IMR-90 (cell line): ENCODE measurements at regions not wholly inside any gene's neighbourhood (a gene's known extent, or its start where the extent isn't known, plus 50 kb on each side); places are given as distances from the start of the nearest gene placed in this dataset.

ENCODE experiments used
- ATAC-seq: fragments of 200-7000 bp; cut with Tn5 transposase; 2 replicates; pipeline ENCODE4 v1.9.1; 2020; ENCODE audit warnings: low read depth, mild to moderate bottlenecking, moderate library complexity
- BruUV-seq: library from RNA; stranded (reverse); fragments of 400-500 nt; replicated peaks from 2 replicates; lab custom pipeline; 2021; lab: Mats Ljungman, UMichigan
- CTCF ChIA-PET: fragments of 300-600 bp; formaldehyde crosslinking; extraction: SDS; loops from one replicate; lab custom pipeline; 2021; ENCODE audit warnings: antibody characterized with exemption; lab: Yijun Ruan, JAX
- POLR2A ChIA-PET: fragments of 300-600 bp; sonication (Branson Sonifier 250); formaldehyde crosslinking; loops from one replicate; lab custom pipeline; 2022; ENCODE audit warnings: antibody characterized with exemption; ENCODE audit not compliant: unreplicated experiment; lab: Charles Lee
- DNase-seq: peaks from one replicate; pipeline ENCODE4 v3.0.0; 2013
- H2AFZ ChIP-seq: replicated peaks from 2 replicates; pipeline ENCODE3; 2013; ENCODE audit warnings: low read length, mild to moderate bottlenecking; ENCODE audit not compliant: poor library complexity
- H2AK5ac ChIP-seq: 2 replicates; pipeline ENCODE4 v1.6.1; 2013; ENCODE audit warnings: low read depth, low read length, inconsistent platforms
- H2AK9ac ChIP-seq: replicated peaks from 2 replicates; pipeline ENCODE3; 2013; ENCODE audit warnings: mild to moderate bottlenecking, low read depth, low read length, moderate library complexity; ENCODE audit not compliant: poor library complexity
- H2BK120ac ChIP-seq: 2 replicates; pipeline ENCODE4 v1.6.1; 2013; ENCODE audit warnings: low read depth, low read length, inconsistent platforms
- H2BK15ac ChIP-seq: 3 replicates; pipeline ENCODE4 v1.6.1; 2013; ENCODE audit warnings: low read depth, low read length, inconsistent platforms
- H2BK20ac ChIP-seq: 2 replicates; pipeline ENCODE4 v1.6.1; 2013; ENCODE audit warnings: low read depth, mild to moderate bottlenecking, inconsistent platforms, low read length, moderate library complexity
- H2BK5ac ChIP-seq: 2 replicates; pipeline ENCODE4 v1.6.1; 2013; ENCODE audit warnings: mild to moderate bottlenecking, low read depth, low read length, inconsistent platforms; ENCODE audit not compliant: poor library complexity, severe bottlenecking
- H3K14ac ChIP-seq: replicated peaks from 2 replicates; pipeline ENCODE4 v1.6.1; 2013; ENCODE audit warnings: low read depth, low read length, inconsistent platforms
- H3K18ac ChIP-seq: 2 replicates; pipeline ENCODE4 v1.6.1; 2013; ENCODE audit warnings: low read depth, low read length, control low read depth
- H3K23ac ChIP-seq: 2 replicates; pipeline ENCODE4 v1.6.1; 2013; ENCODE audit warnings: low read depth, low read length, inconsistent platforms
- H3K27ac ChIP-seq: 2 replicates; pipeline ENCODE4 v1.5.1; 2013; ENCODE audit warnings: mild to moderate bottlenecking, control low read depth, low read length; ENCODE audit not compliant: insufficient read depth
- H3K27me3 ChIP-seq: 2 replicates; pipeline ENCODE4 v1.6.1; 2013; ENCODE audit warnings: low read length; ENCODE audit not compliant: control insufficient read depth, insufficient read depth
- H3K36me3 ChIP-seq: 2 replicates; pipeline ENCODE4 v1.6.1; 2013; ENCODE audit warnings: low read length, mixed read lengths; ENCODE audit not compliant: control insufficient read depth, insufficient read depth
- H3K4ac ChIP-seq: 2 replicates; pipeline ENCODE4 v1.6.1; 2013; ENCODE audit warnings: low read depth, low read length, inconsistent platforms
- H3K4me1 ChIP-seq: 2 replicates; pipeline ENCODE4 v1.6.1; 2013; ENCODE audit warnings: low read length, mixed read lengths; ENCODE audit not compliant: control insufficient read depth, insufficient read depth
- H3K4me2 ChIP-seq: 2 replicates; pipeline ENCODE4 v1.6.1; 2013; ENCODE audit warnings: low read depth, mild to moderate bottlenecking, control low read depth, low read length, moderate library complexity
- H3K4me3 ChIP-seq: 2 replicates; pipeline ENCODE4 v1.5.1; 2013; ENCODE audit warnings: low read depth, mild to moderate bottlenecking, control low read depth, low read length, moderate library complexity; ENCODE audit not compliant: insufficient read depth
- H3K56ac ChIP-seq: 2 replicates; pipeline ENCODE4 v1.6.1; 2013; ENCODE audit warnings: low read length, inconsistent platforms; ENCODE audit not compliant: insufficient read depth; ENCODE audit errors: extremely low read depth
- H3K79me1 ChIP-seq, 2 experiments: 2 replicates each; pipeline ENCODE4 v1.6.1; 2013; ENCODE audit warnings: low read length in 2 of 2, inconsistent platforms in 1 of 2, low read depth in 1 of 2
- H3K9ac ChIP-seq: 2 replicates; pipeline ENCODE4 v1.6.1; 2013; ENCODE audit warnings: low read depth, low read length, control low read depth
- H3K9me1 ChIP-seq: 2 replicates; pipeline ENCODE4 v1.6.1; 2013; ENCODE audit warnings: low read length, inconsistent platforms; ENCODE audit not compliant: insufficient read depth
- H3K9me3 ChIP-seq: 2 replicates; pipeline ENCODE4 v1.6.1; 2013; ENCODE audit warnings: low read length; ENCODE audit not compliant: control insufficient read depth, insufficient read depth
- H4K20me1 ChIP-seq: 2 replicates; pipeline ENCODE4 v1.6.1; 2013; ENCODE audit warnings: low read length, inconsistent platforms; ENCODE audit not compliant: insufficient read depth
- H4K5ac ChIP-seq: 2 replicates; pipeline ENCODE4 v1.6.1; 2013; ENCODE audit warnings: mild to moderate bottlenecking, low read depth, low read length, control low read depth
- H4K8ac ChIP-seq, 2 experiments: 2 replicates each; pipeline ENCODE4 v1.6.1; 2013; ENCODE audit warnings: low read depth in 2 of 2, low read length in 2 of 2, control low read depth in 1 of 2, inconsistent platforms in 1 of 2
- H4K91ac ChIP-seq: 2 replicates; pipeline ENCODE4 v1.6.1; 2013; ENCODE audit warnings: low read depth, low read length, inconsistent platforms; ENCODE audit not compliant: insufficient read depth
- RAD21 ChIP-seq: IDR thresholded peaks from 2 replicates; pipeline ENCODE4 v1.6.1; 2012; ENCODE audit warnings: low read length, improper control_type of control experiment
- RCOR1 ChIP-seq: IDR thresholded peaks from 2 replicates; pipeline ENCODE4 v1.6.1; 2012; ENCODE audit warnings: mild to moderate bottlenecking, low read length, improper control_type of control experiment; ENCODE audit not compliant: insufficient replicate concordance
- RFX5 ChIP-seq: IDR thresholded peaks from 2 replicates; pipeline ENCODE4 v1.8.0; 2012; ENCODE audit warnings: low read depth, mild to moderate bottlenecking, low read length, moderate library complexity
- SMC3 ChIP-seq: fragments of 150-350 bp; IDR thresholded peaks from 2 replicates; pipeline ENCODE4 v1.6.1; 2016; ENCODE audit warnings: low read depth, mild to moderate bottlenecking, antibody characterized with exemption, low read length, moderate library complexity
- WGBS, 2 experiments: methylation state at CpG; one replicate each; pipeline versions ENCODE4 v1.1.5 to v1.1.7; 2013; ENCODE audit warnings: missing lambda C conversion rate in 2 of 2; ENCODE audit not compliant: insufficient read length in 1 of 2; ENCODE audit errors: extremely low coverage in 2 of 2; 5-methylcytosine and 5-hydroxymethylcytosine counted together
- dilution Hi-C: fragments of 300-500 bp; cut with HindIII; formaldehyde crosslinking; loops from one replicate; pipeline ENCODE4 v1.14.3; 2018; ENCODE audit warnings: low sequenced_read_pairs; ENCODE audit not compliant: unreplicated experiment
- in situ Hi-C: fragments of 300-500 bp; cut with MboI; formaldehyde crosslinking; loops from 3 replicates; pipeline ENCODE4 v1.14.3; 2019; ENCODE audit warnings: low sequenced_read_pairs, inconsistent platforms, mixed read lengths
- intact Hi-C: fragments of 100-400 bp; cut with micrococcal nuclease; formaldehyde crosslinking; loops from 2 replicates; pipeline ENCODE4 v1.10.0; 2022

DNA sequence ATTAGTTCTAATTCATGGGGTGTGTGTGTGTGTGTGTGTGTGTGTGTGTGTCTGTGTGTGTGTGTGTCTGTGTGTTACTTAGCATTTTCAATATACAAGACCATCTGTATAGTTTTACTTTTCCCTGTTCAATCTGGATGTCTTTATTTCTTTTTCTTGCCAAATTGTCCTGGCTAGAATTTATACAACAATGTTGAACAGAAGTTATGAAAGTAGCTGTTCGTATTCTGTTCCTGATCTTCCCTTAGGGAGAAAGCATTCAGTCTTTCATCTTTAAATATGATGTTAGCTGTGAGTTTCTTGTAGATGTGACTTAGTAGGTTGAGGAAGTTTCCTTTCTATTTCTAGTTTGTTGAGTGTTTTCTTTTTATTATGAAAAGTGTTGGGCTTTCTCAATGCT lies 101.0 kb upstream of the ADRA1D start:
- no peak overlapping the region for H3K27ac ChIP-seq
- intact Hi-C loops: no loop called here

More for the DNA sequence above, 101.0 kb upstream of the ADRA1D start:
- no peak for ATAC-seq
- Histone ChIP-seq H3K4me1 (no peaks in the 10 kb centered on the region), H4K91ac (no peak overlapping the region), H4K20me1 (no peaks in the 10 kb centered on the region), H3K23ac (no peak overlapping the region), H4K8ac (no peak overlapping the region), H3K9me3 (peaks cover 7% of the 10 kb centered on the region), H3K79me1 (no peaks in the 10 kb centered on the region), H3K4me3 (no peak overlapping the region), H2AFZ (no peak overlapping the region), H3K18ac (no peak overlapping the region), H2BK5ac (no peak overlapping the region), H3K9me1 (no peaks in the 10 kb centered on the region), H3K4ac (no peak overlapping the region), H3K4me2 (no peak overlapping the region), H2BK20ac (no peak overlapping the region), H3K9ac (no peak overlapping the region), H2BK15ac (no peak overlapping the region), H2AK5ac (no peak overlapping the region), H3K56ac (no peak overlapping the region), H3K14ac (no peak overlapping the region), H4K5ac (no peak overlapping the region), H2AK9ac (no peak overlapping the region), H3K27me3 (peaks cover 12% of the 10 kb centered on the region), H3K36me3 (no peaks in the 10 kb centered on the region), H2BK120ac (no peak overlapping the region)
- CTCF ChIA-PET: no interaction called here
- in situ Hi-C loops: no loop called here
- dilution Hi-C loops: no loop called here
- no CpG with 5 or more reads among the region's 1 CpG for WGBS, 2 experiments
- POLR2A ChIA-PET: no interaction called here
- DNase-seq: no peak
- TF ChIP-seq SMC3 (no peak), RFX5 (no peak), RAD21 (no peak), RCOR1 (no peak)
- no TSS peak for BruUV-seq
